ENCODE measurements at regions not wholly inside any gene's neighbourhood (a gene's known extent, or its start where the extent isn't known, plus 50 kb on each side); places are given as distances from the start of the nearest gene placed in this dataset.

GRCh38 chr7:11956991-11957390 is 125.0 kb upstream of the THSD7A start:
- no peak for DNase-seq
- no peaks in the 10 kb centered on the region for H3K9me3 Mint-ChIP-seq
- H3K27me3 Mint-ChIP-seq, result no peaks in the 10 kb centered on the region
- H3K36me3 Mint-ChIP-seq (ENCODE audit: low read depth), result no peaks in the 10 kb centered on the region
- H3K4me1 Mint-ChIP-seq, result no peaks in the 10 kb centered on the region
- ChIA-PET POLR2A (no interaction called here), CTCF (no interaction called here)
- no peak overlapping the region for H3K4me3 Mint-ChIP-seq
- H3K27ac Mint-ChIP-seq, result no peak overlapping the region

- H3K4me1 Mint-ChIP-seq, result no peaks in the 10 kb centered on the region
- H3K27me3 Mint-ChIP-seq, result no peaks in the 10 kb centered on the region
- no peak overlapping the region for H3K4me3 Mint-ChIP-seq
- H3K36me3 Mint-ChIP-seq (ENCODE audit: low read depth), result no peaks in the 10 kb centered on the region
- POLR2A ChIA-PET, result no interaction called here
- H3K9me3 Mint-ChIP-seq, result no peaks in the 10 kb centered on the region
- no peak for DNase-seq
- H3K27ac Mint-ChIP-seq, result no peak overlapping the region
- CTCF ChIA-PET, result no interaction called here
Observed at GRCh38 chr7:11957956-11958355, 126.0 kb upstream of the THSD7A start.

GRCh38 chr7:11959121-11959520 is 127.1 kb upstream of the THSD7A start:
- H3K27me3 Mint-ChIP-seq, result no peaks in the 10 kb centered on the region
- ChIA-PET CTCF (no interaction called here), POLR2A (no interaction called here)
- no peak overlapping the region for H3K4me3 Mint-ChIP-seq
- H3K9me3 Mint-ChIP-seq, result no peaks in the 10 kb centered on the region
- no peak overlapping the region for H3K27ac Mint-ChIP-seq
- no peaks in the 10 kb centered on the region for H3K4me1 Mint-ChIP-seq
- no peaks in the 10 kb centered on the region for H3K36me3 Mint-ChIP-seq (ENCODE audit: low read depth)
- no peak for DNase-seq

- POLR2A ChIA-PET, result no interaction called here
- Mint-ChIP-seq H3K27ac (no peak overlapping the region), H3K27me3 (no peaks in the 10 kb centered on the region)
Observed at GRCh38 chr7:11960621-11961020, 128.6 kb upstream of the THSD7A start.

GRCh38 chr7:11969643-11970042 is 137.6 kb upstream of the THSD7A start:
- no peak for DNase-seq
- no peak overlapping the region for H3K4me3 Mint-ChIP-seq
- no peaks in the 10 kb centered on the region for H3K4me1 Mint-ChIP-seq
- H3K9me3 Mint-ChIP-seq, result no peaks in the 10 kb centered on the region
- ChIA-PET CTCF (no interaction called here), POLR2A (no interaction called here)
- no peak overlapping the region for H3K27ac Mint-ChIP-seq
- H3K27me3 Mint-ChIP-seq, result no peaks in the 10 kb centered on the region
- H3K36me3 Mint-ChIP-seq (ENCODE audit: low read depth), result no peaks in the 10 kb centered on the region

More at GRCh38 chr7:11960621-11961020, 128.6 kb upstream of the THSD7A start:
- Mint-ChIP-seq H3K9me3 (no peaks in the 10 kb centered on the region), H3K4me1 (no peaks in the 10 kb centered on the region), H3K4me3 (no peak overlapping the region), H3K36me3 (ENCODE audit: low read depth) (no peaks in the 10 kb centered on the region)
- CTCF ChIA-PET, result no interaction called here
- DNase-seq, result no peak

- DNase-seq, result no peak
- H3K4me3 Mint-ChIP-seq, result no peak overlapping the region
- H3K27ac Mint-ChIP-seq, result no peak overlapping the region
- no peaks in the 10 kb centered on the region for H3K27me3 Mint-ChIP-seq
- no peaks in the 10 kb centered on the region for H3K4me1 Mint-ChIP-seq
- ChIA-PET POLR2A (no interaction called here), CTCF (no interaction called here)
- no peaks in the 10 kb centered on the region for H3K36me3 Mint-ChIP-seq (ENCODE audit: low read depth)
- H3K9me3 Mint-ChIP-seq, result no peaks in the 10 kb centered on the region
Observed at GRCh38 chr7:11970132-11970531, 138.1 kb upstream of the THSD7A start.

GRCh38 chr7:11985376-11985775 is 153.4 kb upstream of the THSD7A start:
- H3K36me3 Mint-ChIP-seq (ENCODE audit: low read depth), result no peaks in the 10 kb centered on the region
- no peak overlapping the region for H3K27ac Mint-ChIP-seq
- no peaks in the 10 kb centered on the region for H3K27me3 Mint-ChIP-seq
- POLR2A ChIA-PET, result no interaction called here
- peaks cover 5% of the 10 kb centered on the region for H3K9me3 Mint-ChIP-seq
- CTCF ChIA-PET, result no interaction called here
- no peak for DNase-seq
- H3K4me1 Mint-ChIP-seq, result no peaks in the 10 kb centered on the region
- H3K4me3 Mint-ChIP-seq, result no peak overlapping the region

- POLR2A ChIA-PET, result no interaction called here
- no peak overlapping the region for H3K27ac Mint-ChIP-seq
- peaks cover 5% of the 10 kb centered on the region for H3K9me3 Mint-ChIP-seq
- H3K36me3 Mint-ChIP-seq (ENCODE audit: low read depth), result no peaks in the 10 kb centered on the region
- H3K4me3 Mint-ChIP-seq, result no peak overlapping the region
- H3K27me3 Mint-ChIP-seq, result no peaks in the 10 kb centered on the region
- CTCF ChIA-PET, result no interaction called here
- no peaks in the 10 kb centered on the region for H3K4me1 Mint-ChIP-seq
- no peak for DNase-seq
Observed at GRCh38 chr7:11985971-11986370, 154.0 kb upstream of the THSD7A start.

GRCh38 chr7:11988186-11988585 is 156.2 kb upstream of the THSD7A start:
- DNase-seq, result no peak
- H3K4me1 Mint-ChIP-seq, result no peaks in the 10 kb centered on the region
- no peak overlapping the region for H3K4me3 Mint-ChIP-seq
- no peaks in the 10 kb centered on the region for H3K27me3 Mint-ChIP-seq
- ChIA-PET POLR2A (no interaction called here), CTCF (no interaction called here)
- H3K27ac Mint-ChIP-seq, result no peak overlapping the region
- H3K36me3 Mint-ChIP-seq (ENCODE audit: low read depth), result no peaks in the 10 kb centered on the region
- peaks cover under 1% of the 10 kb centered on the region for H3K9me3 Mint-ChIP-seq

- Mint-ChIP-seq H3K27ac (no peak overlapping the region), H3K36me3 (ENCODE audit: low read depth) (no peaks in the 10 kb centered on the region), H3K4me3 (no peak overlapping the region), H3K9me3 (no peaks in the 10 kb centered on the region), H3K27me3 (no peaks in the 10 kb centered on the region), H3K4me1 (no peaks in the 10 kb centered on the region)
- DNase-seq, result no peak
- ChIA-PET CTCF (no interaction called here), POLR2A (no interaction called here)
Observed at GRCh38 chr7:12002428-12002827, 170.4 kb upstream of the THSD7A start.

- ChIA-PET POLR2A (no interaction called here), CTCF (no interaction called here)
- no peak for DNase-seq
- Mint-ChIP-seq H3K9me3 (no peaks in the 10 kb centered on the region), H3K27me3 (no peaks in the 10 kb centered on the region), H3K36me3 (ENCODE audit: low read depth) (no peaks in the 10 kb centered on the region), H3K27ac (no peak overlapping the region), H3K4me3 (no peak overlapping the region), H3K4me1 (no peaks in the 10 kb centered on the region)
Observed at GRCh38 chr7:12004581-12004980, 172.6 kb upstream of the THSD7A start.

GRCh38 chr7:12007576-12007975 is 175.6 kb upstream of the THSD7A start:
- ChIA-PET CTCF (no interaction called here), POLR2A (no interaction called here)
- Mint-ChIP-seq H3K4me3 (no peak overlapping the region), H3K27ac (no peak overlapping the region), H3K9me3 (no peaks in the 10 kb centered on the region), H3K27me3 (no peaks in the 10 kb centered on the region), H3K4me1 (no peaks in the 10 kb centered on the region), H3K36me3 (ENCODE audit: low read depth) (no peaks in the 10 kb centered on the region)
- no peak for DNase-seq

GRCh38 chr7:12013983-12014382 is 182.0 kb upstream of the THSD7A start:
- Mint-ChIP-seq H3K4me1 (no peaks in the 10 kb centered on the region), H3K9me3 (no peaks in the 10 kb centered on the region), H3K27ac (no peak overlapping the region), H3K36me3 (ENCODE audit: low read depth) (no peaks in the 10 kb centered on the region), H3K27me3 (no peaks in the 10 kb centered on the region), H3K4me3 (no peak overlapping the region)
- ChIA-PET CTCF (no interaction called here), POLR2A (no interaction called here)
- no peak for DNase-seq

GRCh38 chr7:12016439-12016838 is 184.4 kb upstream of the THSD7A start:
- POLR2A ChIA-PET, result no interaction called here
- DNase-seq, result no peak
- H3K27ac Mint-ChIP-seq, result no peak overlapping the region
- H3K9me3 Mint-ChIP-seq, result no peaks in the 10 kb centered on the region
- H3K4me3 Mint-ChIP-seq, result no peak overlapping the region
- H3K27me3 Mint-ChIP-seq, result no peaks in the 10 kb centered on the region
- no peaks in the 10 kb centered on the region for H3K36me3 Mint-ChIP-seq (ENCODE audit: low read depth)
- H3K4me1 Mint-ChIP-seq, result no peaks in the 10 kb centered on the region
- CTCF ChIA-PET, result no interaction called here

- H3K4me3 Mint-ChIP-seq, result no peak overlapping the region
- no peaks in the 10 kb centered on the region for H3K36me3 Mint-ChIP-seq (ENCODE audit: low read depth)
- no peaks in the 10 kb centered on the region for H3K4me1 Mint-ChIP-seq
- no peaks in the 10 kb centered on the region for H3K27me3 Mint-ChIP-seq
- H3K27ac Mint-ChIP-seq, result no peak overlapping the region
- POLR2A ChIA-PET, result no interaction called here
- CTCF ChIA-PET, result no interaction called here
- H3K9me3 Mint-ChIP-seq, result no peaks in the 10 kb centered on the region
- no peak for DNase-seq
Observed at GRCh38 chr7:12017046-12017445, 185.0 kb upstream of the THSD7A start.

All from activated CD4-positive, alpha-beta memory T cell treated with anti-CD3 and anti-CD28 coated beads, Interleukin-2, amount 10 ng/mL, durations not matched to agents 7 days and 5 days (primary cell).